SK-N-MC (cell line): ENCODE measurements at regions not wholly inside any gene's neighbourhood (a gene's known extent, or its start where the extent isn't known, plus 50 kb on each side); places are given as distances from the start of the nearest gene placed in this dataset.

Experiments used
- DNase-seq: peaks from one replicate; pipeline ENCODE4 v3.0.0-alpha.2; 2011; ENCODE audit warnings: low read depth, low spot score
- H3K27ac ChIP-seq: fragments of 200-600 bp; sonication (generic); 2 replicates; pipeline ENCODE4 v1.5.1; 2016; ENCODE audit warnings: mixed run types
- H3K36me3 ChIP-seq: fragments of 200-600 bp; sonication (generic); 2 replicates; pipeline ENCODE4 v1.6.1; 2017; ENCODE audit warnings: antibody characterized with exemption, low read length, mixed read lengths; ENCODE audit not compliant: insufficient read depth
- H3K4me3 ChIP-seq: fragments of 200-600 bp; sonication (generic); 2 replicates; pipeline ENCODE4 v1.5.1; 2016
- H3K9ac ChIP-seq: fragments of 200-600 bp; sonication (generic); 2 replicates; pipeline ENCODE4 v1.8.0; 2017; ENCODE audit warnings: mixed run types, mixed read lengths; ENCODE audit not compliant: insufficient read length
- H3K9me3 ChIP-seq: fragments of 200-600 bp; sonication (generic); 2 replicates; pipeline ENCODE4 v1.6.1; 2017; ENCODE audit warnings: low read depth, mild to moderate bottlenecking, antibody characterized with exemption, low read length, moderate library complexity, mixed read lengths
- EZH2 ChIP-seq: fragments of 200-600 bp; sonication (generic); IDR thresholded peaks from one replicate; pipeline ENCODE4 v1.6.1; 2017; ENCODE audit warnings: antibody characterized with exemption
- FOXP2 ChIP-seq: optimal IDR thresholded peaks from 2 replicates; pipeline ENCODE3; 2011; ENCODE audit warnings: mild to moderate bottlenecking, moderate library complexity; ENCODE audit not compliant: insufficient read depth; ENCODE audit errors: extremely low read length, control extremely low read depth
- POLR2AphosphoS5 ChIP-seq: IDR thresholded peaks from 2 replicates; pipeline ENCODE4 v1.6.1; 2012; ENCODE audit warnings: mild to moderate bottlenecking, low read depth, low read length, borderline replicate concordance

DNA sequence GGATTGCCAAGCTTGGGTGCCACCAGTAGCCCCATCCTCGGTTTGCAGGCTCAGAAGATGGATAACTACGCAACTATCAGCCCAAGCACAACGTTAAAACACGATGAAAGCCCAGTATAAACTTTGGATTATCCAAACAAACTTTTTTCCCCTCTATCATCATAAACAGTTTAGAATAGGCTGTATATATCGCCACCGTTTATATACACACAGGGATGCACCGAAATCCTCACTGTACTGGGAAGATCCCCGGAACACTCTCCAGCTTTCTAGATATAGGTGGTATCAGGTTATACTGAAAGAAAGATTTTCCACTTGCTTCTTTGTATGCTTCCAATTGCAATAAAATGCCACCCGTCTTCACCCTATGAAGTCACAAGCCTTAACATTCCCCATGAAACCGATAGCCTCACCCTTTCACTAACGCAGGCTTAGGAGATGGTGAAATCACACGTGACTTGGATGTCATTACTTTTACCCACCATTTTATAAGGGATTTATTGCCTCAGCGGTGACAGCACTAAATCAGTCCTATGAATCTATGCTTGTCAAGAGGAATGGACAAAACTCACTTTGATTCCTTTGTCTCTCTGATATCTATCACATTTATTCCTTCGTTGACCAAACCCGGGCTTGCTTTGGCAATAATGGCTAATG lies 207.6 kb upstream of the FOXN3 start:
- H3K9me3 ChIP-seq = no peaks in the 10 kb centered on the region
- no peak overlapping the region for H3K4me3 ChIP-seq
- DNase-seq = no peak
- H3K27ac ChIP-seq = no peak overlapping the region
- TF ChIP-seq EZH2 (no peak), POLR2AphosphoS5 (no peak), FOXP2 (no peak)
- H3K36me3 ChIP-seq = no peaks in the 10 kb centered on the region
- no peak overlapping the region for H3K9ac ChIP-seq

DNA sequence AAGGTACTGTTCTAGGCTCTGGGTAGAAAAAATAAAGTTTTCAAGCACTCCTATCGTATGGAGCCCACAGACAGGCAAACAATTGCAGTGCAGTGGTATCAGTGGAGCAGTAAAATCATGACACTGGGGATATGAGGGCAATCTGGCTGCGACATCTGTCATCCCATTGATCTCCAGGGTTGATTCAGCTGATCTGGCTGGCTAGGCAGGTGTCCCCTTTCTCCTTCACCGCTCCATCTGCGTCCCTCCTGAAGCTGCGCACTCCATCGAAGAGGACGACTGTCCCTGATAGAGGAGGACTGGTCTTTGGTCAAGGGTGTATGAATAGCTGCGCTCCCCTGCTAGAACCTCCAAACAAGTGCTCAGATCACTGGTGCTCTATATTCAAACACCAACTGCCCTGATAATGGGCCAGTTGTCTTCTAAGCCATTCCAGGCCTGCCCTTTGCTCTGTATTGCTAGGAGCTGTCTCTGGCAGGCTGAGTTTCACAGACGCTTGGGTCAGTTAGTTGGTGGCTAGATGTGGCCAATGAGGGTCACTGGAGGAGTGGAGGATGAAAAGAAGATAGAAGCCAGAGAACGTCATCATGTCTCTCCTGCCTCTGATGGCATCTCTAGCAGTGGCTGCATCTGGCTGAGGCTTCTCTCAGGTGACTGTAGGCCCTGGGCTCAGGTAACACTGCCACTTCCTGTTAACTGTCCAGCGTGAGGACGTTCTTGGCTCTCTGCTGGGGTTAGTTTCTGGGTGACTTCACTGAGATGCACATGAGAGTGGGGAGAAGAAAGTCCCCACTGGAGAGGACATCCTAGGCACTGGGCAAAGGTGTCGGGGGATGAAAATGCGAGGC lies 205.0 kb upstream of the FOXN3 start:
- TF ChIP-seq POLR2AphosphoS5 = no peak
- no peak for TF ChIP-seq FOXP2
- TF ChIP-seq EZH2 = no peak
- DNase-seq = no peak
- no peak overlapping the region for H3K9ac ChIP-seq
- no peaks in the 10 kb centered on the region for H3K36me3 ChIP-seq
- no peak overlapping the region for H3K27ac ChIP-seq
- H3K4me3 ChIP-seq = no peak overlapping the region
- H3K9me3 ChIP-seq = no peaks in the 10 kb centered on the region

DNA sequence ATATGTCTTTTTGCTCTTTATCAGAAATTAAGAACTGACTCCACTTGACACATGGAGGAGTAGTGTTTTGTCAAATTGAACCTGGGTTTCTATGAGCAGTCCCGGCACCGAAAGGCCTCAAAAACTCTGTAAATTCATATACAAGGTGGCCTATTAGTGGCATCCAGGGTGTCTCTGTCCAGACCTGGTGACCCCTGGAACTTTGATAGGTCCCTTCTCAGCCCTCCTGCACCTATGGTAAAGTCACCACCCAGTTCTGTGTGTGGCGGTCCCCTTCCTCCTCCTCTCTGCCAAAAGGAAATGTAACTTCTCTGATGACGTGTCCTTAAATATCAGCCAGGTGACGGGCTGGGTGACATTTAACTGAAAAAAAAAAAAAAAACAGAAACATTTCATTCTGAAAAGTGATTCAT lies 204.0 kb upstream of the FOXN3 start:
- Histone ChIP-seq H3K9ac (no peak overlapping the region), H3K36me3 (no peaks in the 10 kb centered on the region), H3K4me3 (no peak overlapping the region), H3K27ac (no peak overlapping the region), H3K9me3 (no peaks in the 10 kb centered on the region)
- DNase-seq = no peak
- TF ChIP-seq FOXP2 = no peak
- no peak for TF ChIP-seq EZH2
- no peak for TF ChIP-seq POLR2AphosphoS5

DNA sequence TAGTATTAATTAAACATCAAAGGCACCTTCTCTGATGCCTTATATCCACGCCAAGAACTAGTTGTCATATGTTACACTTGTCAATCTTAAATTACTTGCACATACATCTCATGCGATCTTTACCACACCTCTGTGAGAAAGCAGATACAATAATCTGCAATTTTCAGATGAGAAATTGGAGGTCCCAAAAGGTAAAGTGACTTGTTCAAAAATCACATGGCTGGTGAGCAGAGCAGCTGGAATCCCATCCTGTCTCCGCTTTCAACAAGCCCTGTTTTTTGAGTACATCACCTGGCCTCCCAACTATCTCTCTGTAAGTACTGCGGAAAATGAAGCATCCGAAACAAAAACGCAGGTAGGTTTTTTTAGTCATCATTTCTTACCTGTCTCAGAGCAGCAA lies 203.4 kb upstream of the FOXN3 start:
- H3K9me3 ChIP-seq = no peaks in the 10 kb centered on the region
- no peak for DNase-seq
- no peaks in the 10 kb centered on the region for H3K36me3 ChIP-seq
- no peak overlapping the region for H3K27ac ChIP-seq
- TF ChIP-seq POLR2AphosphoS5 (no peak), EZH2 (no peak), FOXP2 (no peak)
- no peak overlapping the region for H3K9ac ChIP-seq
- no peak overlapping the region for H3K4me3 ChIP-seq

DNA sequence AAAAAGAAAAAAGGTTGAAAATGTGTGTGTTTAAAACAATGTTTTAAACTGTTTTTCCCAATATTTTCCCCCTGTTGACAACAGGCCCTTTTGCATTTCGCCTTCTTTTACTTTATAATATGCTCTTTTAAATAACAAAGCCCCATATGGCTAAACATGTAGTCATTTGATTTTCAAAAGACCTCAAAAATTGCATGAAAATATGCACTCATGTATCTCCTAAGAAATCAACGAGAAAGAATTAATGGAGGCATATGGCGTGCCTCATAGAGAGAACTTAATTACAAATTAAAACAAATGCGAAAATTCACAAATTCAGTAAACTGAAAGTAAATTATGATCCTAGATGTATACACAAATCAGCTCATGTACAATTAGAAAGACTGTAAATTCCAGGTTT lies 202.6 kb upstream of the FOXN3 start:
- no peaks in the 10 kb centered on the region for H3K36me3 ChIP-seq
- peak overlapping the region; percentile 88 for H3K4me3 ChIP-seq
- no peak for DNase-seq
- H3K27ac ChIP-seq = no peak overlapping the region
- TF ChIP-seq POLR2AphosphoS5 (no peak), FOXP2 (no peak), EZH2 (no peak)
- no peaks in the 10 kb centered on the region for H3K9me3 ChIP-seq
- H3K9ac ChIP-seq = peak overlapping the region; percentile 62

DNA sequence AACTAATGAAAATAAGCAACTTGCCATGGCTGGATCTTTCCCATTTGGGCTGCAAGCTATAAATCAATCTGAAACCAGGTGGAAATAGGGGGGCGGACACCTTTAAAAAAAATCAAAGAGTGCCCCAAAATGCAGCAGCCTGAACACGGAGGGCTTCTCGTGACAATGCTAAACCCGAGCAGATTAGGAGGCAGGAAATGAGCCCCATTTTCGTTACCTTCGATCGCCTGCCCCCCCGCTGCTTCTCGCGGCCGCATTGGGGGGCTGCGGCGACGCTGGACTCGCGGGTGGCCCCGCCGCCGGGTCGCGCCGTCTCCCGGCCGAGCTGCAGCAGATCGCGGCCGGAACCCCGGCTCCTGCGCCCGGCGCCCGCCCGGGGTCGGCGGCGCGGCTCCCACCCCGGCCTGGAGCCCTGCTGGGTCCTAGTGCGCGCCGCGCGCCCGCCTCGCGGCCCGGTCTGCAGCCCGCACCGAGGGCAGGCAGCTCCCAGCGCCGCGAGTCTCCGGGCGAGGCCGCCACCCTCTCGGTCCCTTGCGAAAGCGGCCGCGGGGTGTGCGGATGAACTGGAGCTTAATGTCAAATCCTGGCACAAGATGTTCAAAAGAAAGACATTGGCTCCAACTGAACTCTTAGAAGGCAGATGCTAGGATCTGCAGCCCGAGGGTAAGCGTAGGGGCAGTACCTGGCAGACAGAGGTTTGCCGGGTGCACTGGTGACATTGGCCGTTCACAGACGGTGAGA lies 201.9 kb upstream of the FOXN3 start:
- H3K9me3 ChIP-seq = no peaks in the 10 kb centered on the region
- TF ChIP-seq FOXP2 (no peak), EZH2 (no peak), POLR2AphosphoS5 (no peak)
- peak overlapping the region; percentile 88 for H3K4me3 ChIP-seq
- no peaks in the 10 kb centered on the region for H3K36me3 ChIP-seq
- peak overlapping the region; percentile 12; the same call in 1 of the 2 replicates for H3K27ac ChIP-seq
- peak overlapping the region; percentile 84 for H3K9ac ChIP-seq
- DNase-seq = no peak

DNA sequence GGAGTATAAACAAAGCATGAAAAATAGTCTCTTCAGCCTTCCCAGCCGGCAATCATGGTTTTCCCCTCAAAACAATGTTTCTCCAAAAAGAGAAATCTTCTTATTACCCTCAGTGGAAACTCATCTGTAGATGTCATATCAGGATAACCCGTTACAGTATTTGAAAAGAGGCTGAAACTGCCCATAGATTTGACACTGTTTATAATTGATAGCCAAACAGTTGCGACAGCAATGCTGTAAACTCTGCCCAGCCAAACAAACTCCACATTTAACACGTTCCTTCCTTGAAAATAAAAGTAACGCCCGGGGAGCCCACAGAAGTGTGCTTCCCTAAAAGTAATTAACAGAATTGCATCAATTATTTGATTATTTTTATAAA lies 201.3 kb upstream of the FOXN3 start:
- Histone ChIP-seq H3K9me3 (no peaks in the 10 kb centered on the region), H3K4me3 (peak overlapping the region; percentile 88), H3K27ac (peak overlapping the region; percentile 21; the same call in 1 of the 2 replicates), H3K36me3 (no peaks in the 10 kb centered on the region), H3K9ac (peak overlapping the region; percentile 84)
- DNase-seq = no peak
- TF ChIP-seq POLR2AphosphoS5 (no peak), FOXP2 (no peak), EZH2 (no peak)

DNA sequence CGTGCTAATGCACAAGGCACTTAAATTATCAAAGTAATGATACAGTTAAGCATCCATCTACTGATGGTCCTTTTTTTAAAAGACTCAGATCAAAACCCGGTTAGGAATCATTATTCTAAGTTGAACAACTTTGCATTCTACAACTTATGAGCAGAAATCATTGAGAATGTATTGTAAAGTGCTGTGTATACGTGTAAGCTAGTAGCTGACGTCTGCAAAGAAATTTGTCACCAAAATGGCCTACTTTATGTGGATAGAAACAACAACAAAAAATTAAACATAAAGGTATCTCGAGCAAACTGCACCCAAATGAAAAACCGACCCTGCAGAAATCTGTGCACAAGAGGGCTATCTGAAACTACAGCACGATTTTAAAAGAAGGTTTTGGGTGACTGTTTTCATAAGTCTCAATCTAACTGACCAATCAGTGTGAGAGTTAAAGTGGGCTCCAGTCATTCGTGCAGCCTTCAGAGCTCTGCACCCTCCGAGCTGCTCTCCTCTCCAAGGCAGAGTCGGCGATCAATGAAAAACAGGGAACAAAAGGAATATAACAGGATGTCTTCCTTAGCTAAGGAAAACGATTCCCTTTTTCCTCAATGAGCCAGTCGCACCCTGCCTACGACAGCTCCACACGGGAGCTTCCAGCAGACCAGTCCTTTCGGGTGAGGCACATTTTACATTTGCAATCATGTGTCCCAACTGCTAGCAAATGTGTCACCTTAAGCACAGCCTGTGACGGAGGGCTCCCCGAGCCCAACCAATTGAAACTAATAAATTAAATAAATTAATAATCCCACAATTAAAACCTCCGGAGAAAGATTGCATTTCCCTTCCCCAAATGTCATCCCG lies 200.7 kb upstream of the FOXN3 start:
- Histone ChIP-seq H3K9ac (peak overlapping the region; percentile 84), H3K4me3 (peak overlapping the region; percentile 88), H3K36me3 (no peaks in the 10 kb centered on the region), H3K27ac (peak overlapping the region; percentile 21; the same call in 1 of the 2 replicates), H3K9me3 (no peaks in the 10 kb centered on the region)
- TF ChIP-seq POLR2AphosphoS5 (no peak), EZH2 (no peak), FOXP2 (no peak)
- no peak for DNase-seq
